Progenitor cell of endocrine pancreas (in vitro differentiated cells): ENCODE measurements at regions not wholly inside any gene's neighbourhood (a gene's known extent, or its start where the extent isn't known, plus 50 kb on each side); places are given as distances from the start of the nearest gene placed in this dataset.

Source experiments
- DNase-seq: peaks from one replicate; pipeline ENCODE4 v3.0.0; 2021; ENCODE audit warnings: low spot score; ENCODE audit not compliant: unreplicated experiment
- H3K27ac Mint-ChIP-seq: 2 replicates; pipeline ENCODE4 v1.8.0; 2021; ENCODE audit warnings: mild to moderate bottlenecking, moderate library complexity, mixed read lengths
- H3K27me3 Mint-ChIP-seq: 2 replicates; pipeline ENCODE4 v1.8.0; 2021; ENCODE audit warnings: mixed read lengths
- H3K36me3 Mint-ChIP-seq: 2 replicates; pipeline ENCODE4 v1.8.0; 2022; ENCODE audit warnings: mixed read lengths; ENCODE audit not compliant: insufficient read depth
- H3K4me1 Mint-ChIP-seq: 2 replicates; pipeline ENCODE4 v1.8.0; 2021; ENCODE audit warnings: low read depth, mixed read lengths
- H3K4me3 Mint-ChIP-seq: 2 replicates; pipeline ENCODE4 v1.8.0; 2021; ENCODE audit warnings: low read depth, mild to moderate bottlenecking, moderate library complexity, mixed read lengths
- H3K9me3 Mint-ChIP-seq: 2 replicates; pipeline ENCODE4 v1.8.0; 2021; ENCODE audit warnings: low read depth, mixed read lengths
- TF ChIP-seq, protein P1 (sequence below): fragments of 200-600 bp; sonication (generic); IDR thresholded peaks from one replicate; pipeline ENCODE4 v1.5.0; 2021; ENCODE audit warnings: antibody characterized with exemption, mild to moderate bottlenecking; ENCODE audit not compliant: unreplicated experiment

- TF ChIP-seq, protein P1, sequence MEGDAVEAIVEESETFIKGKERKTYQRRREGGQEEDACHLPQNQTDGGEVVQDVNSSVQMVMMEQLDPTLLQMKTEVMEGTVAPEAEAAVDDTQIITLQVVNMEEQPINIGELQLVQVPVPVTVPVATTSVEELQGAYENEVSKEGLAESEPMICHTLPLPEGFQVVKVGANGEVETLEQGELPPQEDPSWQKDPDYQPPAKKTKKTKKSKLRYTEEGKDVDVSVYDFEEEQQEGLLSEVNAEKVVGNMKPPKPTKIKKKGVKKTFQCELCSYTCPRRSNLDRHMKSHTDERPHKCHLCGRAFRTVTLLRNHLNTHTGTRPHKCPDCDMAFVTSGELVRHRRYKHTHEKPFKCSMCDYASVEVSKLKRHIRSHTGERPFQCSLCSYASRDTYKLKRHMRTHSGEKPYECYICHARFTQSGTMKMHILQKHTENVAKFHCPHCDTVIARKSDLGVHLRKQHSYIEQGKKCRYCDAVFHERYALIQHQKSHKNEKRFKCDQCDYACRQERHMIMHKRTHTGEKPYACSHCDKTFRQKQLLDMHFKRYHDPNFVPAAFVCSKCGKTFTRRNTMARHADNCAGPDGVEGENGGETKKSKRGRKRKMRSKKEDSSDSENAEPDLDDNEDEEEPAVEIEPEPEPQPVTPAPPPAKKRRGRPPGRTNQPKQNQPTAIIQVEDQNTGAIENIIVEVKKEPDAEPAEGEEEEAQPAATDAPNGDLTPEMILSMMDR = no peak
- Mint-ChIP-seq H3K27ac (no peak overlapping the region), H3K4me1 (peaks cover 19% of the 10 kb centered on the region), H3K9me3 (peaks cover 3% of the 10 kb centered on the region), H3K4me3 (no peak overlapping the region), H3K36me3 (no peaks in the 10 kb centered on the region), H3K27me3 (no peaks in the 10 kb centered on the region)
- no peak for DNase-seq
Observed at GRCh38 chr3:25035526-25035925, 392.5 kb upstream of the RARB start.

DNA sequence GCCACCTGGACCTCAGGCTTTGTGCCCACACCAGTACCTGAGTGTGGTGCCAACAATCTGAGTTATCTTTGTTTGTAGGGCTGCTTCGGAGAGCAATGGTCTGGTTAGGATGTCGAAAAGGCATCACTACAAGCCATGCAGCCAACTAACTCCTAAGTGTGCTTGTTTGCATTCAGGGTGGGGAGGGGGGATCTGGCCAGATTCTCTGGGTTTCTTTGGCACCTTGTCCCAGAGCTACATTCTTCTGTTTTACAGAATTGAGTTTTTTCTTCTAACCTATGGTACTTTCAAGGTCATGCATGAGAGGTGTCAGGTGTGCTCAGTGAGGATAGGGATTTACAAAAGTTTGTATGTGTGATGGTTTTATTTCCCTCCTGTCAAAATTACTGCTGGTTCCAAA is 391.4 kb upstream of the RARB start:
- Mint-ChIP-seq H3K27ac (no peak overlapping the region), H3K9me3 (peaks cover 3% of the 10 kb centered on the region), H3K36me3 (no peaks in the 10 kb centered on the region), H3K4me3 (no peak overlapping the region), H3K4me1 (peaks cover 19% of the 10 kb centered on the region), H3K27me3 (no peaks in the 10 kb centered on the region)
- DNase-seq = no peak
- TF ChIP-seq, protein P1 = no peak

DNA sequence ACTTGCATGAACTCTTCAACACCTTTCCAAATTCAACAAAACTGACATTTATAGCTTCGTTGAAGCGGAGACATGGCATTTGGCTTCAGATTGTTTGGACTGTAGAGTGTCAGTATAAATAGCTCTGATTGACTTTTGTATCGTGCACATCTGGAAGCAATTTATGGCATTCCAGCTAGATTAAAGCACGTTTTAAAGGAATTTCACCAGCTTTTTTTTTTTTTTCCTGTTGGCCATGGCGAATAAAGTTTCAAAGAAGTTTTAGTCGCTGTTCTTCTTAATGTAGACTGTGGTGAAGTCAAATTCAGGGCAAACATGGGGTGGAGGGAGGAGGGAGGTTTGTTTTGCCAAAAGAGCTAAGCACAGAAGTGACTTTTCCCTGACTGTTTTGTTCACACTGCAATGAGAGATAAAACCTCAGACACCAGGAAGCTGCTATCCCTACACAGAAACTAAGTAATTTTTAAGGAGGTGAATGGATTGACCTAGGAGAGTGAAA is 391.0 kb upstream of the RARB start:
- TF ChIP-seq, protein P1 = no peak
- H3K27me3 Mint-ChIP-seq = no peaks in the 10 kb centered on the region
- peak overlapping the region; percentile 43 for H3K27ac Mint-ChIP-seq
- H3K4me3 Mint-ChIP-seq = no peak overlapping the region
- H3K4me1 Mint-ChIP-seq = peaks cover 19% of the 10 kb centered on the region
- no peaks in the 10 kb centered on the region for H3K36me3 Mint-ChIP-seq
- DNase-seq = no peak
- peaks cover 3% of the 10 kb centered on the region for H3K9me3 Mint-ChIP-seq

GRCh38 chr3:25038271-25038670 is 389.8 kb upstream of the RARB start:
- H3K9me3 Mint-ChIP-seq = peaks cover 3% of the 10 kb centered on the region
- H3K4me3 Mint-ChIP-seq = no peak overlapping the region
- H3K27ac Mint-ChIP-seq = no peak overlapping the region
- H3K4me1 Mint-ChIP-seq = peaks cover 19% of the 10 kb centered on the region
- TF ChIP-seq, protein P1 = no peak
- DNase-seq = no peak
- H3K27me3 Mint-ChIP-seq = no peaks in the 10 kb centered on the region
- H3K36me3 Mint-ChIP-seq = no peaks in the 10 kb centered on the region

- DNase-seq = no peak
- H3K27ac Mint-ChIP-seq = no peak overlapping the region
- TF ChIP-seq, protein P1 = no peak
- H3K36me3 Mint-ChIP-seq = no peaks in the 10 kb centered on the region
- peaks cover 19% of the 10 kb centered on the region for H3K4me1 Mint-ChIP-seq
- H3K4me3 Mint-ChIP-seq = no peak overlapping the region
- peaks cover 3% of the 10 kb centered on the region for H3K9me3 Mint-ChIP-seq
- no peaks in the 10 kb centered on the region for H3K27me3 Mint-ChIP-seq
Observed at GRCh38 chr3:25038922-25039321, 389.1 kb upstream of the RARB start.
